Suprapubic skin (tissue), 4 donors: ENCODE measurements at regions not wholly inside any gene's neighbourhood (a gene's known extent, or its start where the extent isn't known, plus 50 kb on each side); places are given as distances from the start of the nearest gene placed in this dataset.

ENCODE experiments used
- DNase-seq, 2 donors: peaks; one replicate each; pipeline ENCODE4 v3.0.0-alpha.2; 2019; ENCODE audit warnings: low spot score in 2 of 2
- H3K27ac ChIP-seq: fragments of 200-600 bp; sonication (generic); one replicate; pipeline ENCODE4 v1.5.1; 2019
- H3K27me3 ChIP-seq: fragments of 200-600 bp; sonication (generic); one replicate; pipeline ENCODE4 v1.5.1; 2019
- H3K36me3 ChIP-seq: fragments of 200-600 bp; sonication (generic); one replicate; pipeline ENCODE4 v1.5.1; 2019
- H3K4me1 ChIP-seq: fragments of 200-600 bp; sonication (generic); one replicate; pipeline ENCODE4 v1.5.1; 2019
- H3K4me3 ChIP-seq: fragments of 200-600 bp; sonication (generic); one replicate; pipeline ENCODE4 v1.5.1; 2019; ENCODE audit warnings: mild to moderate bottlenecking
- H3K9me3 ChIP-seq: fragments of 200-600 bp; sonication (generic); one replicate; pipeline ENCODE4 v1.5.1; 2019
- EP300 ChIP-seq: sonication (generic); formaldehyde crosslinking; IDR thresholded peaks from one replicate; pipeline ENCODE4 v1.6.1; 2017; ENCODE audit warnings: antibody characterized with exemption
- POLR2A ChIP-seq, 2 donors: fragments of 450-650 bp; IDR thresholded peaks; one replicate each; pipeline ENCODE4 v1.6.1; 2017; ENCODE audit warnings: antibody characterized with exemption in 2 of 2, mild to moderate bottlenecking in 2 of 2, moderate library complexity in 2 of 2
- POLR2AphosphoS5 ChIP-seq, 3 donors: sonication (generic); formaldehyde crosslinking; IDR thresholded peaks; one replicate each; pipeline ENCODE4 v1.6.1; 2017; ENCODE audit warnings: antibody characterized with exemption in 3 of 3
- WGBS: methylation state at CpG from one replicate; pipeline ENCODE4 v1.1.5; 2018; 5-methylcytosine and 5-hydroxymethylcytosine counted together
- TF ChIP-seq, protein P1 (sequence below), 2 donors: fragments of 200-600 bp in 1 of 2; fragments of 450-650 bp in 1 of 2; sonication (generic) in 1 of 2; IDR thresholded peaks; one replicate each; pipeline ENCODE4 v1.5.1; 2016 to 2019; ENCODE audit warnings: antibody characterized with exemption in 2 of 2, mild to moderate bottlenecking in 1 of 2, moderate library complexity in 1 of 2

DNA sequence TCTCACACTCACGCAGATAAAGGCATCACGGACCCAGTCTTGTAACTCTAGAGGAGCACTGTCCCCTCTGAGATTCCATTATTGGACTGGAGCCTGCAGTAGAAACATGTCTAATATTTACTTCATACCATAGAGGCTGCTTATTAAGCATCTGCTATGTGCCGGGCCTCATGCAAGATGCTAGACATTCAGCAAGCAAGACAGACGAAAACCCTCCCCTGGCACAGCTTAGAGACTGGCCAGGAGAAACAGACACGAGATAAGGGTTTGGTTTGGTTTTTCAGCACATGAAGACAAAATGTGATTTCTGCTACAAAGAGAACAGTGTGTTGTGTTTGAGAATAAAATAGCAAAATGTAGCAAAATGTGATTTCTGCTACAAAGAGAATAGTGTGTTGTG lies 719.2 kb downstream of the MED13L start:
- no peak overlapping the region for H3K4me3 ChIP-seq
- TF ChIP-seq POLR2A (IDR thresholded peaks at IDR 0.05) (no peak), POLR2AphosphoS5 (IDR thresholded peaks at IDR 0.05) (no peak)
- no peak overlapping the region for H3K27ac ChIP-seq
- no peaks in the 10 kb centered on the region for H3K4me1 ChIP-seq
- no peaks in the 10 kb centered on the region for H3K9me3 ChIP-seq
- no peaks in the 10 kb centered on the region for H3K27me3 ChIP-seq
- DNase-seq = no peak
- no peaks in the 10 kb centered on the region for H3K36me3 ChIP-seq
- WGBS = 92% methylated on average over 5 of the region's 5 CpGs

DNA sequence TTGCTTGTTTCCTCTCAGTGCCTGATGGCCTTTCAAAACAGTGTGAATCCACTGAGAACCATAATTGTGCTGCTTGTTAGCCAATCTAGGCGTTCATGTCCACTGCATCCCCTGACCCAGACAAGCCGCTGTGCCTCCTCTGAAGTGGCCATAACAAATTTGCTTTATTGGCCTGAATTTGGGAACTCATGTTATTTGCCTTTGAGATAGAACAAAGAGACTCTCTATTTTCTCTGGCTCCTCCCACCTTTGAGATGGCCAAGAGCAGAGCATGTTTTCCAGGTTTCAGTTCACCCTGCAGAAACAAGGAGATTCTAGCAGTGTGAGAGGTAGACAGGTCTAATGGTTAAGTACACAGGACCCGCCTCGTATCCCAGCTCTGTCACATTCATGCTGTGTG lies 723.9 kb downstream of the MED13L start:
- no peaks in the 10 kb centered on the region for H3K36me3 ChIP-seq
- no peak for DNase-seq
- H3K27me3 ChIP-seq = no peaks in the 10 kb centered on the region
- 77% methylated on average over 4 of the region's 4 CpGs for WGBS
- no peak overlapping the region for H3K4me3 ChIP-seq
- no peak overlapping the region for H3K27ac ChIP-seq
- H3K4me1 ChIP-seq = no peaks in the 10 kb centered on the region
- no peaks in the 10 kb centered on the region for H3K9me3 ChIP-seq
- no peak for TF ChIP-seq EP300
- TF ChIP-seq POLR2AphosphoS5 (IDR thresholded peaks at IDR 0.05) = no peak
- no peak for TF ChIP-seq POLR2A (IDR thresholded peaks at IDR 0.05)
- TF ChIP-seq, protein P1, sequence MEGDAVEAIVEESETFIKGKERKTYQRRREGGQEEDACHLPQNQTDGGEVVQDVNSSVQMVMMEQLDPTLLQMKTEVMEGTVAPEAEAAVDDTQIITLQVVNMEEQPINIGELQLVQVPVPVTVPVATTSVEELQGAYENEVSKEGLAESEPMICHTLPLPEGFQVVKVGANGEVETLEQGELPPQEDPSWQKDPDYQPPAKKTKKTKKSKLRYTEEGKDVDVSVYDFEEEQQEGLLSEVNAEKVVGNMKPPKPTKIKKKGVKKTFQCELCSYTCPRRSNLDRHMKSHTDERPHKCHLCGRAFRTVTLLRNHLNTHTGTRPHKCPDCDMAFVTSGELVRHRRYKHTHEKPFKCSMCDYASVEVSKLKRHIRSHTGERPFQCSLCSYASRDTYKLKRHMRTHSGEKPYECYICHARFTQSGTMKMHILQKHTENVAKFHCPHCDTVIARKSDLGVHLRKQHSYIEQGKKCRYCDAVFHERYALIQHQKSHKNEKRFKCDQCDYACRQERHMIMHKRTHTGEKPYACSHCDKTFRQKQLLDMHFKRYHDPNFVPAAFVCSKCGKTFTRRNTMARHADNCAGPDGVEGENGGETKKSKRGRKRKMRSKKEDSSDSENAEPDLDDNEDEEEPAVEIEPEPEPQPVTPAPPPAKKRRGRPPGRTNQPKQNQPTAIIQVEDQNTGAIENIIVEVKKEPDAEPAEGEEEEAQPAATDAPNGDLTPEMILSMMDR (IDR thresholded peaks at IDR 0.05) = no peak

DNA sequence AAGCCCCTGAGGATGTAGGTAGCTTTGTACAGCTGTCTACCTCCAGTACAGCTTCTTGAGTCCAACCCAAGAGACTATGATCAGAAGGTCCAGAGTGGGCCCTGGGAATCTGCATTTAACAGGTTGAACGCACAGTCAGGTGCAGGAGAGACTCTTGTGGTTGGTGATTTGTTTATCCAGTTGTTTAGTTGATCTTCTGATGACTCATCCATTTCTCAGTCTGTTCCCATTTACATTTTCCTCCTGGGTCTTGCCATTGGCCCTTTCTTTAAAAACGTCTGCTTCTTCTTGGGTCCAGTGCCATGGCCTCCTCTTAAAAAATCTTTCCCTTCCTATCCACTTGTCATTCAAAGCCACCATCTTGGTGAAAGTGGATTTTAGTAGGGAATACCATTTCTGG lies 734.2 kb downstream of the MED13L start:
- TF ChIP-seq EP300 (no peak), POLR2A (IDR thresholded peaks at IDR 0.05) (no peak), POLR2AphosphoS5 (IDR thresholded peaks at IDR 0.05) (no peak)
- TF ChIP-seq, protein P1 (IDR thresholded peaks at IDR 0.05) = no peak
- no peaks in the 10 kb centered on the region for H3K4me1 ChIP-seq
- DNase-seq = no peak
- 40% methylated on average over 2 of the region's 2 CpGs for WGBS
- peak overlapping the region; percentile 74 for H3K27ac ChIP-seq
- no peaks in the 10 kb centered on the region for H3K36me3 ChIP-seq
- no peaks in the 10 kb centered on the region for H3K27me3 ChIP-seq
- no peak overlapping the region for H3K4me3 ChIP-seq
- H3K9me3 ChIP-seq = no peaks in the 10 kb centered on the region

DNA sequence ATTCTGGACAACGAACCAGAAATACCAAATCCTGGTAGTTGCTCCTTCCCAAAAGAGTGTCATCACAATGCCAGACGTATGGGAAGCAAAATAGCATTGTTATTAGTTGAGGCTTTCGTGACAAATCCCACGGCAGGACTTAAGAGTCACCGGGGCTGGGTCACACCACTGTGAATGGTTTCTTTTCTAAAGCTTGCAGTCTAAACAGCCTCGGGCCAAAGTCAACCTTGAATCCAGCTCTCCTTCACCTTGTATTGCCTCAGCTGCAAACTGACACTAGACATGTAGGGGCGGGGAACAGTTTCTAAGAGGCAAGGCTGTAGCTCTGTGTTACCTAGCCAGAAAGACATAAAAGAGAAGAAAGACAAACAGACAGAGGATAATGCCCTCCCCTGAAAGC lies 734.8 kb downstream of the MED13L start:
- no peak for TF ChIP-seq EP300
- TF ChIP-seq POLR2A (IDR thresholded peaks at IDR 0.05) = no peak
- no peak for TF ChIP-seq POLR2AphosphoS5 (IDR thresholded peaks at IDR 0.05)
- TF ChIP-seq, protein P1 (IDR thresholded peaks at IDR 0.05) = no peak
- no peak for DNase-seq
- 80% methylated on average over 7 of the region's 7 CpGs for WGBS
- H3K4me3 ChIP-seq = no peak overlapping the region
- no peaks in the 10 kb centered on the region for H3K9me3 ChIP-seq
- H3K27ac ChIP-seq = peak overlapping the region; percentile 74
- no peaks in the 10 kb centered on the region for H3K4me1 ChIP-seq
- H3K27me3 ChIP-seq = no peaks in the 10 kb centered on the region
- H3K36me3 ChIP-seq = no peaks in the 10 kb centered on the region

DNA sequence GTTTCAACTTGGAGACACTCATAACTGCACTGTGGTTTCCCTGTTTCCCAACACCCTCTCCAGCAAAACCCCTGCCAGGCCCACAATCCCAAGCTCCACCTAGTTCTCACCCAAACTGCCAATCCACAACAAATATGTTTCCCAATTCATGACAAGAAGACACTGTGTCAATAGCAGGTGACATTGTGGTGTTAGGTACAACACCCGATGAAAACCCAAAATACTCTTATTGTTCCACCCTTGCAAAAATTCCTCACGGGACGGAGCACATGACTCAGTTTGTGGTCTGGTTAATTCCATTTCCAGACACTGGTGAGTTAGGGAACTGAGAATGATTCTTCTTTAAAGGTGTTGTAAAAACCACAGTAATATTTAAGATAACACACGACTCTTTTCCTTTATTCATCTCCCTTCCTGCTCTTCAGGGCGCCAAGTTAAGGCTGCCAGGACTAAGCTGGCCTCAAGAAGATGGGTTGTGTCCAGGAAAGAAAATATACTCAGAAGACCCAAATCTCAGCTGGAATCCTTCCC lies 735.5 kb downstream of the MED13L start:
- TF ChIP-seq POLR2AphosphoS5 (IDR thresholded peaks at IDR 0.05) (peak in 1 of 3 donors; percentile 66), EP300 (no peak)
- H3K27ac ChIP-seq = peak overlapping the region; percentile 74
- no peak for DNase-seq

DNA sequence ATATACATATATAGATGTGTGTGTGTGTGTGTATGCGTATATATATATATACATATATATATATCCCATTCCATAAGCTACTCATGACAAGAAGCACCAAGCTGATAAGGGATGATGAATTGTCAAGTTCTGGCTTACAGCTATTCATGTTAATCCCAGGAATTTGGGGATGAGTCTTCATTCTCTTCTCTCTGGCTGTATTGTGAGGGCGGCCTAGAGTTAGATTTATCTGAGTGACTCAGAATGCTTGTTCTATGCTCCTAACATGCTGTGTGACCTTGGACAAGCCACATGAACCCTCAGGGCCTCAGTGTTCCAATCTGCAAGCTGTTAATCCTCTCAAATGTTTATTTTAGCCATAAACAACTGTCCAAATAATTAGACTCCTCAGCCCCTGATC lies 749.0 kb downstream of the MED13L start:
- 95% methylated on average over 2 of the region's 2 CpGs for WGBS
- H3K9me3 ChIP-seq = no peaks in the 10 kb centered on the region
- DNase-seq = no peak
- H3K36me3 ChIP-seq = no peaks in the 10 kb centered on the region
- H3K4me1 ChIP-seq = no peaks in the 10 kb centered on the region
- H3K27ac ChIP-seq = no peak overlapping the region
- H3K4me3 ChIP-seq = no peak overlapping the region
- TF ChIP-seq POLR2A (IDR thresholded peaks at IDR 0.05) (no peak), POLR2AphosphoS5 (IDR thresholded peaks at IDR 0.05) (no peak), EP300 (no peak)
- TF ChIP-seq, protein P1 (IDR thresholded peaks at IDR 0.05) = no peak
- no peaks in the 10 kb centered on the region for H3K27me3 ChIP-seq

More for the DNA sequence above, 735.5 kb downstream of the MED13L start:
- Histone ChIP-seq H3K9me3 (no peaks in the 10 kb centered on the region), H3K36me3 (no peaks in the 10 kb centered on the region), H3K4me1 (no peaks in the 10 kb centered on the region), H3K4me3 (no peak overlapping the region), H3K27me3 (no peaks in the 10 kb centered on the region)
- WGBS = 88% methylated on average over 5 of the region's 5 CpGs
